HCT116 (cell line): ENCODE measurements at regions not wholly inside any gene's neighbourhood (a gene's known extent, or its start where the extent isn't known, plus 50 kb on each side); places are given as distances from the start of the nearest gene placed in this dataset.

Source experiments
- ATAC-seq: fragments of 200-7000 bp; cut with Tn5 transposase; 2 replicates; pipeline ENCODE4 v1.9.1; 2020; ENCODE audit warnings: mild to moderate bottlenecking, moderate library complexity
- BruUV-seq: library from RNA; stranded (reverse); fragments of 400-500 nt; replicated peaks from 2 replicates; lab custom pipeline; 2021; lab: Mats Ljungman, UMichigan
- CTCF ChIA-PET: fragments of 300-600 bp; sonication (Branson Sonifier 250); formaldehyde crosslinking; loops from one replicate; lab custom pipeline; 2021; ENCODE audit warnings: antibody characterized with exemption; lab: Charles Lee
- POLR2A ChIA-PET: fragments of 300-600, 350-600 bp; sonication (Branson Sonifier 250); formaldehyde crosslinking; loops from one replicate; lab custom pipeline; 2021; ENCODE audit warnings: antibody characterized with exemption; lab: Charles Lee
- RAD21 ChIA-PET, 2 experiments: fragments of 300-600 bp; sonication (Branson Sonifier 250); formaldehyde crosslinking; loops; one replicate each; lab custom pipeline; 2023; ENCODE audit warnings: low total read pairs in 2 of 2; ENCODE audit not compliant: uncharacterized antibody in 2 of 2, unreplicated experiment in 2 of 2, low non-redundant PET in 1 of 2; lab: Charles Lee
- DNase-seq: peaks from one replicate; pipeline ENCODE4 v3.0.0-alpha.2; 2010; ENCODE audit warnings: low read depth, low spot score
- H2AFZ ChIP-seq: fragments of 200-600 bp; shearing (Covaris generic), sonication (generic); 2 replicates; pipeline ENCODE4 v1.6.1; 2017; ENCODE audit warnings: low read depth, mixed run types, mixed read lengths, antibody characterized with exemption, low read length; ENCODE audit not compliant: poor library complexity, severe bottlenecking
- H3K27ac ChIP-seq: 2 replicates; pipeline ENCODE4 v1.5.1; 2012; ENCODE audit warnings: low read depth, low read length
- H3K27me3 ChIP-seq: fragments of 200-600 bp; sonication (generic); 2 replicates; pipeline ENCODE4 v1.6.1; 2016; ENCODE audit warnings: mixed run types, low read length, mixed read lengths; ENCODE audit not compliant: insufficient read depth
- H3K36me3 ChIP-seq, 2 experiments: fragments of 200-500 bp in 1 of 2; fragments of 200-600 bp in 1 of 2; sonication (Bioruptor generic) in 1 of 2; sonication (generic) in 1 of 2; 2 replicates each; pipeline versions ENCODE4 v1.5.1 to v1.6.1; 2014 to 2016; ENCODE audit warnings: low read length in 2 of 2, inconsistent platforms in 1 of 2, mixed read lengths in 1 of 2, mixed run types in 1 of 2; ENCODE audit not compliant: insufficient read depth in 2 of 2, control insufficient read depth in 1 of 2
- H3K4me1 ChIP-seq, 2 experiments: fragments of 200-600 bp in 1 of 2; sonication (generic) in 1 of 2; 2 replicates each; pipeline versions ENCODE4 v1.5.1 to v1.6.1; 2012 to 2017; ENCODE audit warnings: low read length in 2 of 2, inconsistent platforms in 1 of 2, mild to moderate bottlenecking in 1 of 2, mixed read lengths in 1 of 2, mixed run types in 1 of 2, moderate library complexity in 1 of 2; ENCODE audit not compliant: insufficient read depth in 2 of 2, control insufficient read depth in 1 of 2
- H3K4me2 ChIP-seq: fragments of 200-600 bp; sonication (generic); 2 replicates; pipeline ENCODE4 v1.6.1; 2017; ENCODE audit warnings: mixed run types, low read length, mixed read lengths
- H3K4me3 ChIP-seq, 2 experiments: fragments of 200-600 bp in 1 of 2; sonication (generic) in 1 of 2; replicated peaks in 1 of 2; 2 replicates each; pipeline ENCODE4 v1.5.1; 2011 to 2016; ENCODE audit warnings: low read length in 2 of 2, control low read depth in 1 of 2, low read depth in 1 of 2, mild to moderate bottlenecking in 1 of 2, mixed read lengths in 1 of 2, mixed run types in 1 of 2
- H3K79me2 ChIP-seq: fragments of 200-600 bp; sonication (generic); 2 replicates; pipeline ENCODE4 v1.6.1; 2017; ENCODE audit warnings: mild to moderate bottlenecking, mixed run types, low read length, moderate library complexity, mixed read lengths; ENCODE audit not compliant: insufficient read depth
- H3K9ac ChIP-seq: fragments of 200-600 bp; sonication (generic); 2 replicates; pipeline ENCODE4 v1.6.1; 2016; ENCODE audit warnings: low read length, mixed read lengths
- H3K9me2 ChIP-seq: fragments of 200-600 bp; sonication (generic), shearing (Covaris generic); 2 replicates; pipeline ENCODE4 v1.6.1; 2017; ENCODE audit warnings: mixed run types, mild to moderate bottlenecking, moderate library complexity; ENCODE audit not compliant: insufficient read depth
- H3K9me3 ChIP-seq, 2 experiments: fragments of 200-500 bp in 1 of 2; fragments of 200-600 bp in 1 of 2; sonication (Bioruptor generic) in 1 of 2; sonication (generic) in 1 of 2; 2 replicates each; pipeline ENCODE4 v1.6.1; 2014 to 2017; ENCODE audit warnings: low read length in 2 of 2, mixed read lengths in 2 of 2, inconsistent platforms in 1 of 2, low read depth in 1 of 2, mild to moderate bottlenecking in 1 of 2, mixed run types in 1 of 2, moderate library complexity in 1 of 2; ENCODE audit not compliant: control insufficient read depth in 1 of 2, insufficient read depth in 1 of 2
- H4K20me1 ChIP-seq: fragments of 200-600 bp; sonication (generic), shearing (Covaris generic); 2 replicates; pipeline ENCODE4 v1.6.1; 2017; ENCODE audit warnings: mixed run types, mild to moderate bottlenecking, moderate library complexity; ENCODE audit not compliant: insufficient read depth
- CBX3 ChIP-seq: IDR thresholded peaks from 2 replicates; pipeline ENCODE4 v1.6.1; 2012; ENCODE audit warnings: low read depth
- CEBPB ChIP-seq: IDR thresholded peaks from 2 replicates; pipeline ENCODE4 v1.6.1; 2012; ENCODE audit warnings: low read depth
- EGR1 ChIP-seq: IDR thresholded peaks from 2 replicates; pipeline ENCODE4 v1.6.1; 2012; ENCODE audit warnings: low read depth
- ELF1 ChIP-seq: IDR thresholded peaks from 2 replicates; pipeline ENCODE4 v1.6.1; 2012; ENCODE audit warnings: low read depth, borderline replicate concordance
- EZH2phosphoT487 ChIP-seq: fragments of 200-600 bp; IDR thresholded peaks from 2 replicates; pipeline ENCODE4 v1.6.1; 2018; ENCODE audit warnings: antibody characterized with exemption, borderline replicate concordance
- FOSL1 ChIP-seq: IDR thresholded peaks from 2 replicates; pipeline ENCODE4 v1.6.1; 2012; ENCODE audit warnings: low read depth
- POLR2AphosphoS5 ChIP-seq: IDR thresholded peaks from 2 replicates; pipeline ENCODE4 v1.6.1; 2011; ENCODE audit warnings: mild to moderate bottlenecking, low read depth, low read length, moderate library complexity
- RAD21 ChIP-seq: IDR thresholded peaks from 2 replicates; pipeline ENCODE4 v1.6.1; 2012; ENCODE audit warnings: low read depth, mild to moderate bottlenecking
- SIN3A ChIP-seq: IDR thresholded peaks from 2 replicates; pipeline ENCODE4 v1.6.1; 2012; ENCODE audit warnings: low read depth
- SP1 ChIP-seq: IDR thresholded peaks from 2 replicates; pipeline ENCODE4 v1.6.1; 2012; ENCODE audit warnings: low read depth
- SRF ChIP-seq: IDR thresholded peaks from 2 replicates; pipeline ENCODE4 v1.6.1; 2012; ENCODE audit warnings: low read depth
- TCF7L2 ChIP-seq: IDR thresholded peaks from 2 replicates; pipeline ENCODE4 v1.7.0; 2011; ENCODE audit warnings: borderline replicate concordance, inconsistent platforms; ENCODE audit not compliant: insufficient read depth, insufficient read length; ENCODE audit errors: extremely low read depth
- YY1 ChIP-seq: IDR thresholded peaks from 2 replicates; pipeline ENCODE4 v1.6.1; 2011; ENCODE audit warnings: low read length, low read depth, moderate library complexity, mild to moderate bottlenecking; ENCODE audit not compliant: insufficient replicate concordance; ENCODE audit errors: extremely low read depth
- ZFX ChIP-seq: fragments of 450-650 bp; IDR thresholded peaks from 2 replicates; pipeline ENCODE4 v1.6.1; 2017
- intact Hi-C: fragments of 100-400 bp; cut with micrococcal nuclease; formaldehyde crosslinking; loops from 2 replicates; pipeline ENCODE4 v1.10.0; 2022
- TF ChIP-seq, protein P1 (sequence below): IDR thresholded peaks from 2 replicates; pipeline ENCODE4 v1.6.1; 2011; ENCODE audit warnings: mild to moderate bottlenecking, low read length, moderate library complexity; ENCODE audit not compliant: insufficient replicate concordance; ENCODE audit errors: extremely low read depth
- TF ChIP-seq, protein P2 (sequence below), 3 experiments: fragments of 200-600 bp in 1 of 3; sonication (generic) in 1 of 3; IDR thresholded peaks in 2 of 3; conservative IDR thresholded peaks in 1 of 3; 2 replicates each; pipeline ENCODE4 v1.5.1; 2012 to 2017; ENCODE audit warnings: low read depth in 2 of 3, low read length in 2 of 3, antibody characterized with exemption in 1 of 3, borderline replicate concordance in 1 of 3, control low read depth in 1 of 3, mild to moderate bottlenecking in 1 of 3, mixed read lengths in 1 of 3, mixed run types in 1 of 3, moderate library complexity in 1 of 3; ENCODE audit not compliant: insufficient read depth in 1 of 3
- TF ChIP-seq, protein P3 (sequence below): IDR thresholded peaks from 2 replicates; pipeline ENCODE4 v1.6.1; 2012
- TF ChIP-seq, protein P4 (sequence below): IDR thresholded peaks from 2 replicates; pipeline ENCODE4 v1.6.1; 2012; ENCODE audit warnings: low read depth
- TF ChIP-seq, protein P5 (sequence below): IDR thresholded peaks from 2 replicates; pipeline ENCODE4 v1.6.1; 2012

DNA sequence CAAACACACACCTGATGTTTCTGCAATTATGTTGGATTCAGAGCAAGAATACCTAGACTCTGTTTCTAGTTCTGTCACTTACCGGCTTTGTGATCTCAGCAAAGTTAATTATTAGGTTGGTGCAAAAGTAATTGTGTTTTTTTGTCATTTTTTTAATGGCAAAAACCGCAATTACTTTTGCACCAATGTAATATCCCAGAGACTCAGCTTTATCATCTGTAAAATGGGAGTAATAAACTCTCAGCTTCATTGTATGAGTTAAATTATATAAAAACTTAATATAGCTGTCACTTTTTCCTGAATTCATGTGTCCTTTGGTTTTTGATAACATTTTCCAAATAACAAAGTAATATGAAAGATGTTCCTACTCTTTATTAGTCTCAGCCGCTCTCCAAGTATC lies 251.7 kb downstream of the TRIB2 start:
- H3K4me3 ChIP-seq = no peak overlapping the region
- CTCF ChIA-PET = no interaction called here
- no peak overlapping the region for H3K9ac ChIP-seq
- no peak for ATAC-seq
- RAD21 ChIA-PET = no interaction called here
- H3K27ac ChIP-seq = no peak overlapping the region
- H2AFZ ChIP-seq = no peak overlapping the region
- no peaks in the 10 kb centered on the region for H3K9me2 ChIP-seq
- DNase-seq = no peak
- H3K36me3 ChIP-seq = no peaks in the 10 kb centered on the region
- no peak overlapping the region for H3K4me2 ChIP-seq
- intact Hi-C loops = no loop called here
- POLR2A ChIA-PET = no interaction called here
- no peaks in the 10 kb centered on the region for H3K9me3 ChIP-seq
- no peaks in the 10 kb centered on the region for H4K20me1 ChIP-seq
- no peaks in the 10 kb centered on the region for H3K79me2 ChIP-seq
- H3K27me3 ChIP-seq = no peaks in the 10 kb centered on the region
- no TSS peak for BruUV-seq
- peaks cover 2 to 6% of the 10 kb centered on the region in 2 experiments; a peak in 1 of 4 replicates for H3K4me1 ChIP-seq
- TF ChIP-seq, protein P1, sequence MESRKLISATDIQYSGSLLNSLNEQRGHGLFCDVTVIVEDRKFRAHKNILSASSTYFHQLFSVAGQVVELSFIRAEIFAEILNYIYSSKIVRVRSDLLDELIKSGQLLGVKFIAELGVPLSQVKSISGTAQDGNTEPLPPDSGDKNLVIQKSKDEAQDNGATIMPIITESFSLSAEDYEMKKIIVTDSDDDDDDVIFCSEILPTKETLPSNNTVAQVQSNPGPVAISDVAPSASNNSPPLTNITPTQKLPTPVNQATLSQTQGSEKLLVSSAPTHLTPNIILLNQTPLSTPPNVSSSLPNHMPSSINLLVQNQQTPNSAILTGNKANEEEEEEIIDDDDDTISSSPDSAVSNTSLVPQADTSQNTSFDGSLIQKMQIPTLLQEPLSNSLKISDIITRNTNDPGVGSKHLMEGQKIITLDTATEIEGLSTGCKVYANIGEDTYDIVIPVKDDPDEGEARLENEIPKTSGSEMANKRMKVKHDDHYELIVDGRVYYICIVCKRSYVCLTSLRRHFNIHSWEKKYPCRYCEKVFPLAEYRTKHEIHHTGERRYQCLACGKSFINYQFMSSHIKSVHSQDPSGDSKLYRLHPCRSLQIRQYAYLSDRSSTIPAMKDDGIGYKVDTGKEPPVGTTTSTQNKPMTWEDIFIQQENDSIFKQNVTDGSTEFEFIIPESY = no peak
- TF ChIP-seq CBX3 (no peak), EZH2phosphoT487 (no peak), ELF1 (no peak), SRF (no peak), SP1 (no peak), EGR1 (no peak), ZFX (no peak), FOSL1 (no peak), YY1 (no peak), TCF7L2 (no peak), RAD21 (no peak), CEBPB (no peak), SIN3A (no peak), POLR2AphosphoS5 (no peak)
- TF ChIP-seq, protein P2, sequence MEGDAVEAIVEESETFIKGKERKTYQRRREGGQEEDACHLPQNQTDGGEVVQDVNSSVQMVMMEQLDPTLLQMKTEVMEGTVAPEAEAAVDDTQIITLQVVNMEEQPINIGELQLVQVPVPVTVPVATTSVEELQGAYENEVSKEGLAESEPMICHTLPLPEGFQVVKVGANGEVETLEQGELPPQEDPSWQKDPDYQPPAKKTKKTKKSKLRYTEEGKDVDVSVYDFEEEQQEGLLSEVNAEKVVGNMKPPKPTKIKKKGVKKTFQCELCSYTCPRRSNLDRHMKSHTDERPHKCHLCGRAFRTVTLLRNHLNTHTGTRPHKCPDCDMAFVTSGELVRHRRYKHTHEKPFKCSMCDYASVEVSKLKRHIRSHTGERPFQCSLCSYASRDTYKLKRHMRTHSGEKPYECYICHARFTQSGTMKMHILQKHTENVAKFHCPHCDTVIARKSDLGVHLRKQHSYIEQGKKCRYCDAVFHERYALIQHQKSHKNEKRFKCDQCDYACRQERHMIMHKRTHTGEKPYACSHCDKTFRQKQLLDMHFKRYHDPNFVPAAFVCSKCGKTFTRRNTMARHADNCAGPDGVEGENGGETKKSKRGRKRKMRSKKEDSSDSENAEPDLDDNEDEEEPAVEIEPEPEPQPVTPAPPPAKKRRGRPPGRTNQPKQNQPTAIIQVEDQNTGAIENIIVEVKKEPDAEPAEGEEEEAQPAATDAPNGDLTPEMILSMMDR (IDR thresholded peaks at IDR 0.05 in 2 of 3, conservative IDR thresholded peaks at IDR 0.05 in 1 of 3; ENCODE audit: borderline replicate concordance in 1 of 3, insufficient read depth in 1 of 3, low read depth in 2 of 3, low read length in 2 of 3) = no peak
- TF ChIP-seq, protein P3, sequence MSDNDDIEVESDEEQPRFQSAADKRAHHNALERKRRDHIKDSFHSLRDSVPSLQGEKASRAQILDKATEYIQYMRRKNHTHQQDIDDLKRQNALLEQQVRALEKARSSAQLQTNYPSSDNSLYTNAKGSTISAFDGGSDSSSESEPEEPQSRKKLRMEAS = no peak
- TF ChIP-seq, protein P4, sequence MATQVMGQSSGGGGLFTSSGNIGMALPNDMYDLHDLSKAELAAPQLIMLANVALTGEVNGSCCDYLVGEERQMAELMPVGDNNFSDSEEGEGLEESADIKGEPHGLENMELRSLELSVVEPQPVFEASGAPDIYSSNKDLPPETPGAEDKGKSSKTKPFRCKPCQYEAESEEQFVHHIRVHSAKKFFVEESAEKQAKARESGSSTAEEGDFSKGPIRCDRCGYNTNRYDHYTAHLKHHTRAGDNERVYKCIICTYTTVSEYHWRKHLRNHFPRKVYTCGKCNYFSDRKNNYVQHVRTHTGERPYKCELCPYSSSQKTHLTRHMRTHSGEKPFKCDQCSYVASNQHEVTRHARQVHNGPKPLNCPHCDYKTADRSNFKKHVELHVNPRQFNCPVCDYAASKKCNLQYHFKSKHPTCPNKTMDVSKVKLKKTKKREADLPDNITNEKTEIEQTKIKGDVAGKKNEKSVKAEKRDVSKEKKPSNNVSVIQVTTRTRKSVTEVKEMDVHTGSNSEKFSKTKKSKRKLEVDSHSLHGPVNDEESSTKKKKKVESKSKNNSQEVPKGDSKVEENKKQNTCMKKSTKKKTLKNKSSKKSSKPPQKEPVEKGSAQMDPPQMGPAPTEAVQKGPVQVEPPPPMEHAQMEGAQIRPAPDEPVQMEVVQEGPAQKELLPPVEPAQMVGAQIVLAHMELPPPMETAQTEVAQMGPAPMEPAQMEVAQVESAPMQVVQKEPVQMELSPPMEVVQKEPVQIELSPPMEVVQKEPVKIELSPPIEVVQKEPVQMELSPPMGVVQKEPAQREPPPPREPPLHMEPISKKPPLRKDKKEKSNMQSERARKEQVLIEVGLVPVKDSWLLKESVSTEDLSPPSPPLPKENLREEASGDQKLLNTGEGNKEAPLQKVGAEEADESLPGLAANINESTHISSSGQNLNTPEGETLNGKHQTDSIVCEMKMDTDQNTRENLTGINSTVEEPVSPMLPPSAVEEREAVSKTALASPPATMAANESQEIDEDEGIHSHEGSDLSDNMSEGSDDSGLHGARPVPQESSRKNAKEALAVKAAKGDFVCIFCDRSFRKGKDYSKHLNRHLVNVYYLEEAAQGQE = no peak
- TF ChIP-seq, protein P5, sequence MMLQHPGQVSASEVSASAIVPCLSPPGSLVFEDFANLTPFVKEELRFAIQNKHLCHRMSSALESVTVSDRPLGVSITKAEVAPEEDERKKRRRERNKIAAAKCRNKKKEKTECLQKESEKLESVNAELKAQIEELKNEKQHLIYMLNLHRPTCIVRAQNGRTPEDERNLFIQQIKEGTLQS = no peak
